Right lobe of liver (tissue), 4 donors: ENCODE measurements at regions not wholly inside any gene's neighbourhood (a gene's known extent, or its start where the extent isn't known, plus 50 kb on each side); places are given as distances from the start of the nearest gene placed in this dataset.

Experiments
- CTCF ChIP-seq, 4 donors: fragments of 200-600 bp in 3 of 4; fragments of 450-650 bp in 1 of 4; IDR thresholded peaks; one replicate each; pipeline versions ENCODE4 v1.5.1 to v1.8.0; 2016 to 2022; ENCODE audit warnings: antibody characterized with exemption in 4 of 4, mild to moderate bottlenecking in 2 of 4
- POLR2A ChIP-seq: fragments of 450-650 bp; IDR thresholded peaks from one replicate; pipeline ENCODE4 v1.6.1; 2017; ENCODE audit warnings: antibody characterized with exemption, mild to moderate bottlenecking
- donor health status: DM: no; HTN: no; CAD: no.
- donor health status: DM: no; HTN: no; CAD: no.
- donor health status: DM: no; HTN: yes; CAD: no.

- TF ChIP-seq CTCF (IDR thresholded peaks at IDR 0.05), result no peak
- TF ChIP-seq POLR2A, result no peak
These were observed 134.0 kb upstream of the SEMA3D start for GRCh38 chr7:85320699-85321476.
